Panc1 (cell line): ENCODE measurements at regions not wholly inside any gene's neighbourhood (a gene's known extent, or its start where the extent isn't known, plus 50 kb on each side); places are given as distances from the start of the nearest gene placed in this dataset.

ENCODE experiments used
- POLR2AphosphoS5 ChIP-seq: IDR thresholded peaks from 2 replicates; pipeline ENCODE4 v1.6.1; 2012; ENCODE audit warnings: mild to moderate bottlenecking, low read depth, low read length, moderate library complexity
- REST ChIP-seq, 2 experiments: IDR thresholded peaks; 2 replicates each; pipeline ENCODE4 v1.6.1; 2011 to 2012; ENCODE audit warnings: low read depth in 2 of 2, control low read depth in 1 of 2, low read length in 1 of 2, mild to moderate bottlenecking in 1 of 2, moderate library complexity in 1 of 2; ENCODE audit not compliant: insufficient read depth in 1 of 2
- TF ChIP-seq, protein P1 (sequence below): fragments of 450-650 bp; IDR thresholded peaks from 2 replicates; pipeline ENCODE4 v1.5.1; 2017; ENCODE audit warnings: mild to moderate bottlenecking

- TF ChIP-seq REST (IDR thresholded peaks at IDR 0.05; ENCODE audit: insufficient read depth in 1 of 2, low read depth in 2 of 2, low read length in 1 of 2) (no peak), POLR2AphosphoS5 (no peak)
- TF ChIP-seq, protein P1, sequence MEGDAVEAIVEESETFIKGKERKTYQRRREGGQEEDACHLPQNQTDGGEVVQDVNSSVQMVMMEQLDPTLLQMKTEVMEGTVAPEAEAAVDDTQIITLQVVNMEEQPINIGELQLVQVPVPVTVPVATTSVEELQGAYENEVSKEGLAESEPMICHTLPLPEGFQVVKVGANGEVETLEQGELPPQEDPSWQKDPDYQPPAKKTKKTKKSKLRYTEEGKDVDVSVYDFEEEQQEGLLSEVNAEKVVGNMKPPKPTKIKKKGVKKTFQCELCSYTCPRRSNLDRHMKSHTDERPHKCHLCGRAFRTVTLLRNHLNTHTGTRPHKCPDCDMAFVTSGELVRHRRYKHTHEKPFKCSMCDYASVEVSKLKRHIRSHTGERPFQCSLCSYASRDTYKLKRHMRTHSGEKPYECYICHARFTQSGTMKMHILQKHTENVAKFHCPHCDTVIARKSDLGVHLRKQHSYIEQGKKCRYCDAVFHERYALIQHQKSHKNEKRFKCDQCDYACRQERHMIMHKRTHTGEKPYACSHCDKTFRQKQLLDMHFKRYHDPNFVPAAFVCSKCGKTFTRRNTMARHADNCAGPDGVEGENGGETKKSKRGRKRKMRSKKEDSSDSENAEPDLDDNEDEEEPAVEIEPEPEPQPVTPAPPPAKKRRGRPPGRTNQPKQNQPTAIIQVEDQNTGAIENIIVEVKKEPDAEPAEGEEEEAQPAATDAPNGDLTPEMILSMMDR = no peak
Measured at GRCh38 chr18:1665079-1665478, 760.4 kb downstream of the ADCYAP1 start.
